Fibroblast of upper back skin (primary cell): ENCODE measurements at regions not wholly inside any gene's neighbourhood (a gene's known extent, or its start where the extent isn't known, plus 50 kb on each side); places are given as distances from the start of the nearest gene placed in this dataset.

Source experiments
- DNase-seq: peaks from one replicate; pipeline ENCODE4 v3.0.0-alpha.2; 2013

GRCh38 chr1:213375002-213375401, 324.0 kb downstream of the RPS6KC1 start:
- DNase-seq, result no peak

GRCh38 chr1:213376862-213377372, 325.9 kb downstream of the RPS6KC1 start:
- peak; percentile 53 for DNase-seq

GRCh38 chr1:213380865-213381264, 329.8 kb downstream of the RPS6KC1 start:
- no peak for DNase-seq

GRCh38 chr1:213381572-213382084, 330.6 kb downstream of the RPS6KC1 start:
- peak; percentile 17 for DNase-seq

DNA sequence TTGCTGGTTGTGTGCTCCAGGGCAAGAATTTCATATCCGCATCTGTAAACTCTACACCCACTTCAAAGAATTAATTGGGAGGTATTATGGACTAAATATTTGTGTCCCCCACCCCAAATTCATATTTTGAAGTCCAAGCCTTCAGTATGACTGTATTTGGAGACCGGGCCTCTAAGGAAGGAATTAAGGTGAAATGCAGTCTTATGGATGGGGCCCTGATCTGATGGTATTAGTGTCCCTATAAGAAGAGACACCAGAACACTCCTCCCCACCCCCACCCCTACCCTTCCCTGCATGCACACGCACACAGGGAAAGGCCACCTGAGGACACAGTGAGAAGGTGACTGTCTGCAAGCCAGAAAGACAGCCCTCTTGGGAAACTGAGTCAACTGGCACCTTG, 332.4 kb downstream of the RPS6KC1 start:
- DNase-seq, result no peak

GRCh38 chr1:213385201-213385600, 334.2 kb downstream of the RPS6KC1 start:
- DNase-seq, result no peak

- no peak for DNase-seq
These were observed 334.8 kb downstream of the RPS6KC1 start for GRCh38 chr1:213385806-213386324.

- DNase-seq, result no peak
These were observed 336.5 kb downstream of the RPS6KC1 start for GRCh38 chr1:213387380-213388015.

GRCh38 chr1:213388199-213388598, 337.2 kb downstream of the RPS6KC1 start:
- DNase-seq, result no peak

- DNase-seq, result no peak
These were observed 338.1 kb downstream of the RPS6KC1 start for GRCh38 chr1:213389061-213389581.

DNA sequence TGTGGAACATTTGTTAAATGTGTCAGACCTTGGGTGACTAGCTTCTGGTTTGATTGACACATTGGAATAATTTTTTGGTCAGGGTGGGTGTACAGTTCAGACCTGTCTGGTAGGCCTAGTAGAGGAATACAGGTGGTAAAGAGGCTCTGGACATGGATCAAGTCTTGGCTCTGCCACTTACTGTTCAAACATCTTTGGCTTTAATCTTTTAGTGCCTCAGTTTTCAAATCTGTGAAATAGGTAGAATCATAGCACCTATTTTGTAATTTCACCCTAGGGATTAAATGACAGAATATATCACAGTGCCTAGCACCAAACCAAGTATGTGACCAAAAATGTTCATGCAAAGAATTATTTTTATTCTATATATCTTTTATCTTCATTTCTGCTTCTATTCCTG, 340.4 kb downstream of the RPS6KC1 start:
- DNase-seq, result no peak

GRCh38 chr1:213393860-213394259, 342.8 kb downstream of the RPS6KC1 start:
- DNase-seq, result no peak

- no peak for DNase-seq
These were observed 343.8 kb downstream of the RPS6KC1 start for GRCh38 chr1:213394837-213395236.

- DNase-seq, result no peak
These were observed 346.6 kb downstream of the RPS6KC1 start for GRCh38 chr1:213397638-213398037.

GRCh38 chr1:213399695-213400094, 348.7 kb downstream of the RPS6KC1 start:
- DNase-seq, result no peak

- no peak for DNase-seq
These were observed 358.2 kb downstream of the RPS6KC1 start for GRCh38 chr1:213409208-213409631.

DNA sequence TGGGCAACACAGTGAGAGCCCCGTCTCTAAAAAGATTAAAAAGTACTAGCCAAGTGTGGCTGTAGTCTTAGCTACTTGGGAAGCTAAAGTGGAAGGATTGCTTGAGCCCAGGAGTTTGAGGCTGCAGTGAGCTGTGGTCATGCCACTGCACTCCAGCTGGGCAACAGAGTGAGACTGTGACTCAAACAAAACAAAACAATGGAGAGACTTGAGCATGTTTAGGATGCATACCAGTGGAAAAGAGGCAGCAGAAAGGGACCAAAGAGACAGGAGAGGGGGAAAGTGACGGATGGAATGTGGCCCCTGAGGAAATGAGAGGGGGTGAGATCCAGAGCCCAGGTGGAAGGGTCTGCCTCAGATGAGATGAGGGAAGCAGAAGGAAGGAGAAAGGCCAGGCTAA, 358.9 kb downstream of the RPS6KC1 start:
- DNase-seq, result no peak

GRCh38 chr1:213414346-213414745, 363.3 kb downstream of the RPS6KC1 start:
- DNase-seq, result no peak

GRCh38 chr1:213414911-213415310, 363.9 kb downstream of the RPS6KC1 start:
- no peak for DNase-seq

DNA sequence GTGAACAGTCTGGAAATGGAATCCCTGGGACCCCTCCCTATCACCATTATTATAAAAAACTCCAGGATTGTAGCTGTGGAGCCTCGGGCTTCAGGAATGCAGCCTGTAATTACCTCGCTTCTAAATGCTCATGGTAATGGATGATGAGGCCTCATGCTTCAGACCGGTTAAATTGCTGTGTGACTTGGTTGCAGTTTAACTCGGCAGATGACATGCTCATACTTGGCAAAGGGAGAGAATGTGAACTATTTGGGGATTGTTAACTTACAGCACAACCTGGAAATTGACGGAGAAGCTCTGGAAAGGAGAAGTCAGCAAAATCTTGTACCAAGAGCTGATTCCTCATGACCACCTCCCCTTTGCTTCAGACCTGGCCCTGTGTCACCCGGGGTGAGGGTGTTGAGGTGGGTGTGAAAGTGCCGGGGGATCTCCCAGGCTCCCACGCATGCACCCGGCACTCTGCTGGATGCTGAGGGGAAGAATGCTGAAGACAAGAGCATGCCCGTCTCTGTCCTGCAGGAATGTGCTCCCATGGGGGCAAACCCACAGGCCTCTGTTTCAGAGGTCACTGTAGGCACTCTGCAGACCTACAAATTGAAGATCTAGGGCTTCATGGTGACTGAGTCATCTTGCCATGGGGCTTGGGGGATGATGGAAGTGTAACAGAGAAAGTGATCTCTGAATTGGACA, 364.8 kb downstream of the RPS6KC1 start:
- no peak for DNase-seq

DNA sequence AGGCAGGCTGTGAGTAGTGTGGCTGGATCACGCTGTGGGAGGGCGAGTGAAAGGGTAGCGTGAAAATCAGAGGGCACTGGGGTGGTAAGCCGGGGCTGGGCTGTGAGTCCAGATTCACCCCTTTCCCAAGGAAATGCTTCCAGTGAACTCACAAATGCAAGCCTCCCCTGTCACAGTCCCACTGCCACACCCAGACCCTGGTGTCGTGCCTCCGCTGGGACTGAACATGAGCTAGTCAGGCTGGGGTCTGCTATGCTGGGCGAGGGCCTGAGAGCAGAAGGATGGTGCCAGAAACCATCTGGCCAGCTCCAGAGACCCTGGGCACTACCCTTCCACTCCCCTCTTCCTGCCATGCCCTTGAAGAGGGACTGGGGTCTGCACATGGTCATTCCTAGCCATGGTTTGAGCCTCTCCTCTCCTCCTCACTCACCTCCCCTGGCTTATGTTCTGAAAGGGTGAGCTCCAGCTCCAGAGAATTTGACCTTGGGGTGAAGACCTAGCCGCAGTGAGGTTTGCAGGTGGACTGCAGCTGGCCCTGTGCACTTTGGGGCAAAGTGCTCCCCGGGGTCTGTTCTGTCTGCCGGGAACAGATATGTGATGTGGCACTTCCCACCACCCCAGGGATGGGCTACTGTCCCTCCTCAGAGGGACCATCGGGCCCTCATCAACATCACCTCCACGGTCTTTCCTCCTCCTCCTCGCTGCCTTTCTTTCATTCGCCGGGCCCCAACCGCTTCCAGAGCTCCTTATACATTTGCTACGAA, 365.6 kb downstream of the RPS6KC1 start:
- no peak for DNase-seq

GRCh38 chr1:213417225-213417820, 366.3 kb downstream of the RPS6KC1 start:
- no peak for DNase-seq

GRCh38 chr1:213417846-213418245, 366.8 kb downstream of the RPS6KC1 start:
- no peak for DNase-seq
